Muscle of arm (tissue), 1 donor: ENCODE measurements at regions not wholly inside any gene's neighbourhood (a gene's known extent, or its start where the extent isn't known, plus 50 kb on each side); places are given as distances from the start of the nearest gene placed in this dataset.
"Not testable (repeated sequence)": the region's sequence is repeated elsewhere in the genome, so short reads cannot be mapped to it uniquely, and the experiment has no call there.

Source experiments
- DNase-seq: peaks from one replicate; pipeline ENCODE4 v3.0.0-alpha.2; 2013

- no peak for DNase-seq
Observed at GRCh38 chr3:15903759-15904720, 106.3 kb upstream of the ANKRD28 start.

DNA sequence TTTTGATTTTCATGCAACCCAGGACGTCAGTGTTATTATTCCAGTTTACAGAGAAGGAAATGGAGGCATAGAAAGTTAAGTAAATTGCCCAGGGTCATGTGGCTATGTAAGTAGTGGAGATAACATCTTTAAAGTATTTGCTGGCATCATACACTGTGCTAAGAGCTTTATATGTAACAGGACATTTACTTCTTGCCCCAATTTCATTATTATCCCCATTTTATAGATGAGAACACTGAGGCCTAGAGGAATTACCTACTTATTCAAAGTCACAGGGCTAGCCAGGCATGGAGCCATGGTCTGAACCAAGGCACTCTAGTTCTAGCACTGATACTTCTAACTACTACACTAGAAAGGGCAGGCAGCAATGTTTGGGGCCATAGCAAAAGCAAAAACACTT lies 107.3 kb upstream of the ANKRD28 start:
- DNase-seq, result no peak

GRCh38 chr3:15907403-15907802 lies 109.6 kb upstream of the ANKRD28 start:
- not testable (repeated sequence) for DNase-seq

- DNase-seq, result no peak
Observed at GRCh38 chr3:15918988-15919387, 121.2 kb upstream of the ANKRD28 start.

DNA sequence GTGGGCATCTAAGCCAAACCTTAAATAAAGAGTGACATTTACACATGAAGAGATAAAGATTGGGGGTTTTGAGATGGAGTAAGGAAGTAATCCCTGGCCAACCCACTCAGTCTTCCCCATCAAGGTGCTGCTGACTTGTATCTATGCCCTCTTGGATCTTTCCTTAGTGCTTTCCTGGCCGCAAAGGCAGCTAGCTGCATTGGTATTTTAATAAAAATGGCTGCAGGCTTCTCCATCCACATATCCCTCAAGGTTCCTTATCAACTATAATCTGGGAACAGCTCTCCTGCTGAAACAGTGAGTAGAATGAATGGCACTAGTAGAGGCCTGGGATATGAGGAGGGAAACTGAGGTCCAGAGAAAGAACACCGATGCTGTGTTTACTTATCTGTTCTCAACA lies 122.2 kb upstream of the ANKRD28 start:
- no peak for DNase-seq

DNA sequence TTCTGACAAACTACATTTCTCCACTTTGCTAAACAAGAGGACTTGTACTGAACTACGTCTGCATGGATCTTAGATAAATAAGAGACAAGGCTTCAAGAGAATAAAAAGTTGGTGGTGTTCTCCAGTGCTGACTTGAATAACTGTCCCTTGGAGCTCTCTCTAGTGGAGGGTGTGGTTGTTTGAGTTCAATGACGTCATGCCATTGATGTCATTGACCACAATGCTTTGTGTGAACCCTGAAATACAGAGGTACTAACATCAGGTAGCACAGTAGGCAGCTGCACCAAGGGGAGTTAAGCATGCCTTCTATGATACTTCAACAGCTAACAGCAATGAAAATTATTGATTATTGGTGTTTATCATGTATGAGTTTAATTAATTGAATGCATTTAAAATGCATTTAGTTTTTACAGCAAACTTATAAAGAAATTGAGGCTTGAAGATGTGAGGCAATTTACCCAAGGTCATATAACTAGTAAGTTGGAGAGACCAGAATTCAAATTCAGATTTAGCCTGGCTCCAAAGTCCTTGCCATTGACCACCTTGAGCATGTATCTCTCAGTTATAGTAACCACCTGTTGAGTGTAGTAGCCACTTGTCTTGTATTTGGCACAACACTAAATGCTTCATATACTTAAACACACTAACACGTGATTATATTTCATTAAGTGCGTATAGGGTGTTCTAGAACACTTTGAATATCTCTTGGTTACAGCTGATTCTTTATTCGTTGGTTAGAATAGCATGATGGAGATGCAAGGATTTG lies 126.0 kb upstream of the ANKRD28 start:
- no peak for DNase-seq

DNA sequence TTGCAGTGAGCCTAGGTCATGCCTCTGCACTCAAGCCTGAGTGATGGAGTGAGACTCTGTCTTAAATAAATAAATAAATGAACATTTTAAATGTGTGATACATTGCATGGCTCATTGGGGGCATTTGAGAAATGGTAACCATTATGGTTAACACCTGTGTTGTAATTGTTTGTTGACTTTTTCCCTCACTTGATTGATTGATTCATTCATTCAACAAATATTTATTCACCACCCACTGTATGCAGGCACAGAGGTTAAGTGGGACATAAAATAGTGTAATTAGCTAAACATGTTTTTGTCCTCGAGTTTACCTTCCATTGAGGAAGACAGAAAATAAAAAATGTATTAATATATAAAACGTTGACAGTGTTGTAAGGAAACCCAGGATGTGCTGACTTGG lies 127.1 kb upstream of the ANKRD28 start:
- no peak for DNase-seq

DNA sequence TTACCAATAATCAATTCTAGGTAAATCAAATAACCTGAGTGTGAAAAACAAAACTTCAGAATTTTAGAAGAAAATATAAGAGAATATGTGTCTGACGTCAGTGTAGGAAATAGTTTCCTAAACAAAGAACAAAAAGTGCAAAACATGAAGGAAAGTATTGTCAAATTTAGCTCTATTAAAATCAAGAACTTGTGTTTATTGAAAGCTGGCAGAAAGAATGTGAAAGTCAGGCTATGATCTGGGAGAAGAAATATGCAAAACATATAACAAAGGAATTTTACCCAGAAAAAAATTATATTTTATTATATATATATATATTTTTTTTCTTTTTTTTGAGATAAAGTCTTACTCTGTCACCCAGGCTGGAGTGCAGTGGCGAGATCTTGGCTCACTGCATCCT lies 129.1 kb upstream of the ANKRD28 start:
- DNase-seq, result no peak

GRCh38 chr3:15927969-15928368 lies 130.2 kb upstream of the ANKRD28 start:
- DNase-seq, result no peak

DNA sequence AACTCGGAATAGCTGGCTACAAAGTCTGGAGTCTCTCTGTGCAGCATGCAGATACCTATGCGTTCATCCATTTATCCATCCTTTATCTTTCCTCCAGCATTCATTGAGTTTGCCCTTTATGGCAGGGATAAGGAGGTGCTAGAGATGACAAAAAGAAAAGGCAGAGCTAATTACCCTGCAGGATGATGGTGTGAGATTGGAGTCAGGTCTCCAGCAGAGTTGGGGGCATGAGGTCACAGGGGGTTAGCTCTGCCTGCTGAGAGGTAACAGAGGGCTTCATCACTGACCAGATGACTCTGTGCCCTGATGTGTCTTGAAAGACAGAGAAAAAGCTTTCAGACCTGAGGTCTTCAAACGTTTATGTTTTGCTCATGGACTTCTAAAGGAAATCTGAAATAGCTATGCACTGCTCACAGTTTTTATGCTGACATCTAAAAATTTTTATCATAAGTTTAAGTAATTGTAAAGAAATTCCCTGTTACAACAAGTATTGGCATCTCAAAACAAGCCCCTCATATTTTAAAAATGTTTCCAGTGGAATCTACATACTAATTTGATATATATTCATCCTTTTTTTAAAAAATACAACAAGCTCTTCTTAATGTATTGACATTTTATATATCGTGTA lies 132.3 kb upstream of the ANKRD28 start:
- no peak for DNase-seq

DNA sequence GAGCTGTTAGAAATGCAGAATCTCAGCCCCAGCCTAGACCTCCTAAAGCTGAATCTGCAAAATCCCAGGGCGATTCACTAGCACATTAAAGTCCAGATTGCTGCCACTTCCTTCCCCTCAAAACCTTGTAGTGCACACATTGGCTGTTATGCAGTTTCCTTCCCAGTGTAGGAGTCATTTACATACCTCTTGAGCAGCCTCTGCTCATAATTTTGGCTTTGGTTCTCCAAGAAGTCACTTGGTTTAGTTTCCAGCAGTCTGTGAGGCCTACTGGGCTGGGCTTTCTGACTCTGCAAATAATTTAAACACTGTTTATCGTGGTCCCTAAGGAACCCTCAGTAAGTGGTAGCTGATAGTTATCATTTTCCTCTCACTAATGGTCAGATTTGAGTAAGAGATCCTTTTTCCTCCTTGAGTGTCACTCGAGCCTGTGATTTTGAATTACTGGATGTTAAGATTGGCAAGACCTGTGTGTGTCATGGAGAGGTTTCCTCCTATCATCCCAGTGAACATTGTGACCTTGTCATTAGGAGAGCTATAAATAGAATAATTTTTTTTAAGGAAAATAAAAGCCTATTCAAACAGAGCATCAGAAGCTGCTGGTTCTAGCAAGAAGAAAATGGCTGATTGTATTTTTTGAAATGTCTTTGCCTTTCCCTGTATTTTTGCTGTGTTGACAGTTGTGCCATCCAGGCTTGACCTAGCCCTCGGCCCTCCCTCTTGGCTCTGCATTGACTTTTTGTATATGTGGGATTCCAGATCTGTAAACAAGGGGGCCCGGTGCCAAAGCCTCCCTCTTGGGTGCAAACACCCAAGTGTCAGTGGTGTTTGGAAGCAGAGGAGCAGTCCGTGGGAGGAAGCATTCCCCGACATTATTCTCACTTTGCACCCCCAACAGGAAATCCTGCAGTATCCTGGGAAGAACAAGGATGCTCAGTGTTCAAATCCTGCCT lies 134.8 kb upstream of the ANKRD28 start:
- no peak for DNase-seq

- no peak for DNase-seq
Observed at GRCh38 chr3:15933439-15934139, 135.8 kb upstream of the ANKRD28 start.

- no peak for DNase-seq
Observed at GRCh38 chr3:15934389-15935195, 136.8 kb upstream of the ANKRD28 start.

GRCh38 chr3:15936312-15936711 lies 138.5 kb upstream of the ANKRD28 start:
- no peak for DNase-seq

GRCh38 chr3:15940641-15941040 lies 142.9 kb upstream of the ANKRD28 start:
- DNase-seq, result no peak

GRCh38 chr3:15941457-15941856 lies 143.7 kb upstream of the ANKRD28 start:
- not testable (repeated sequence) for DNase-seq

- DNase-seq, result no peak
Observed at GRCh38 chr3:15941958-15942357, 144.2 kb upstream of the ANKRD28 start.

DNA sequence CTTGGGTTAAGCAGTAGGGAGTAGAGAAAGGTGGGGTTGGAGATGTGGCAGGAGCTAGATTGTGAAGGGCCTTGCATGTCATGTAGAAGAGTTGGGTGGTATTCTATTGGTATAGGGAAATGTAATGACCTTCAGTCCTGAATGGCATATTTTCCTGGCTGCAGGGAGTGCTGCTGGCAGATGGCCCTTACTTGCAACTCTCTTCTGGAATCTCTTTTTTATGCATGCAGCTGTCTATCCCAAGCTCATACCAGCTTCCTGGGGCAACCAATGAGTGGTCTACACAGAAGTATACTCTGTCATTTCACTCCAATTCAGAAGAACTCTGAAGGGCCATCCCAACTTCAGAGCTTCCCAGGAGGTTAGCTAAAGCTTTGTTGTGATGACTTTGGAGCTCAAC lies 144.7 kb upstream of the ANKRD28 start:
- DNase-seq, result no peak

DNA sequence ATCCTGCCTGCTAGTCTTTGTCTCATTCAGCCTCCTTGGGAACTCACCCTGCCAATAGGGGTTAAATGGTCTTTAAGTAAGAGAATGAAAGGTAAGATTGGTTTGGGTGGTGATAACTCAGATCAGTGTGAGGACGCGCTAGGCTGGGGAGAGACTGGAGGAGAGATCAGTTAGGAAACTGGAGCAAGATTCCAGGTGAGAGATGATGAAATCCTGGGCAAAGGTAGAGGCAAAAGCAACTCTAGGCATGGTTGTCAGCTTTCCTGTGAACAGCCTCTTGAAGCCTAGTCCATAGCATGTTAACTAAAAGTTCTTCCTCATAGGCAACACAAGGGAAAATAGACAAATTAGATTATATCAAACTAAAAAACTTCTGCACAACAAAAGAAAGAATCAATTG lies 145.2 kb upstream of the ANKRD28 start:
- DNase-seq, result no peak

DNA sequence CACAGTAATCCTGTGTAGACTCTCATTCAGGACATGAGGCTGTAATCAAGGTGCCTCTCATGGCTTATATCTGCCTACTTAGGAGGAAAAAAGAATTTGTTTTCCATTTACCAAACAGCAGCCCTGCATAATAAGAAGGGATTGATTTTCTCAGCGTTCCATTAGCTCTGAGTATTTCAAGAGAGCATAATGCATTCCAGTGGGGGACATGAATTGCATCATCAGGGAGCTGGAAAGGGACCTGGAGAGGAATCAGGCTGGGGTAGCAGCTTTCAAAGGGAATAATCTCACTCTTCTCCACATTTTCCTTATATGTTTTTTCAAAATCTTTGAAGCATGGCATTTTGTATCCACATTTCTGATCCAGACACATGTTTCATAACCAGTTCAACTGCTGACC lies 150.6 kb upstream of the ANKRD28 start:
- DNase-seq, result no peak
